Liver (tissue), 2 donors: ENCODE measurements at regions not wholly inside any gene's neighbourhood (a gene's known extent, or its start where the extent isn't known, plus 50 kb on each side); places are given as distances from the start of the nearest gene placed in this dataset.

ENCODE experiments used
- TF ChIP-seq, protein P1 (sequence below): IDR thresholded peaks from 2 replicates; pipeline ENCODE4 v1.6.1; 2016; ENCODE audit warnings: antibody characterized with exemption
- TF ChIP-seq, protein P2 (sequence below): fragments of 150-350 bp; IDR thresholded peaks from 2 replicates; pipeline ENCODE4 v1.5.1; 2017; ENCODE audit warnings: improper control_type of control experiment, low read depth, low read length; ENCODE audit not compliant: missing input control
- donor health status: healthy.

DNA sequence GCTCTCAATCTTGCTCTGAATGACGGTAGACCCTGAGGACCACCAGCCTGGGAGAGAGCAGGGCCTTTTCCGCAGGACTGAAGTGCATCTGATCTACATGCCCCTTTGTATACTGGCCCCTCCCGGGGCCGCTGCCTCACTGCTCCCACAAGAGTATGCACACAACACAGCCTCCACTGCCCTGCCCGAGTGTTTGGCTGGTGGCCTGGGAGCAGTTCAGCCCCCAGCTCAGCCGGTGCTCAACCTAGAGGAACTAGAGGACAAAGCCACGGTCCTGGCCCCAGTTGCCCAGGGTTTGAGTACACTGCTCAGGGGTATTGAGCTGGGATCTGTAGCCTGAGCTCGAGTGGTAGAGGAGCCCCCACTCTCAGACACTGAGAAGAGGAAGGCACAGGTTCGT lies 118.9 kb upstream of the CAB39 start:
- TF ChIP-seq, protein P1, sequence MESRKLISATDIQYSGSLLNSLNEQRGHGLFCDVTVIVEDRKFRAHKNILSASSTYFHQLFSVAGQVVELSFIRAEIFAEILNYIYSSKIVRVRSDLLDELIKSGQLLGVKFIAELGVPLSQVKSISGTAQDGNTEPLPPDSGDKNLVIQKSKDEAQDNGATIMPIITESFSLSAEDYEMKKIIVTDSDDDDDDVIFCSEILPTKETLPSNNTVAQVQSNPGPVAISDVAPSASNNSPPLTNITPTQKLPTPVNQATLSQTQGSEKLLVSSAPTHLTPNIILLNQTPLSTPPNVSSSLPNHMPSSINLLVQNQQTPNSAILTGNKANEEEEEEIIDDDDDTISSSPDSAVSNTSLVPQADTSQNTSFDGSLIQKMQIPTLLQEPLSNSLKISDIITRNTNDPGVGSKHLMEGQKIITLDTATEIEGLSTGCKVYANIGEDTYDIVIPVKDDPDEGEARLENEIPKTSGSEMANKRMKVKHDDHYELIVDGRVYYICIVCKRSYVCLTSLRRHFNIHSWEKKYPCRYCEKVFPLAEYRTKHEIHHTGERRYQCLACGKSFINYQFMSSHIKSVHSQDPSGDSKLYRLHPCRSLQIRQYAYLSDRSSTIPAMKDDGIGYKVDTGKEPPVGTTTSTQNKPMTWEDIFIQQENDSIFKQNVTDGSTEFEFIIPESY: no peak
- TF ChIP-seq, protein P2, sequence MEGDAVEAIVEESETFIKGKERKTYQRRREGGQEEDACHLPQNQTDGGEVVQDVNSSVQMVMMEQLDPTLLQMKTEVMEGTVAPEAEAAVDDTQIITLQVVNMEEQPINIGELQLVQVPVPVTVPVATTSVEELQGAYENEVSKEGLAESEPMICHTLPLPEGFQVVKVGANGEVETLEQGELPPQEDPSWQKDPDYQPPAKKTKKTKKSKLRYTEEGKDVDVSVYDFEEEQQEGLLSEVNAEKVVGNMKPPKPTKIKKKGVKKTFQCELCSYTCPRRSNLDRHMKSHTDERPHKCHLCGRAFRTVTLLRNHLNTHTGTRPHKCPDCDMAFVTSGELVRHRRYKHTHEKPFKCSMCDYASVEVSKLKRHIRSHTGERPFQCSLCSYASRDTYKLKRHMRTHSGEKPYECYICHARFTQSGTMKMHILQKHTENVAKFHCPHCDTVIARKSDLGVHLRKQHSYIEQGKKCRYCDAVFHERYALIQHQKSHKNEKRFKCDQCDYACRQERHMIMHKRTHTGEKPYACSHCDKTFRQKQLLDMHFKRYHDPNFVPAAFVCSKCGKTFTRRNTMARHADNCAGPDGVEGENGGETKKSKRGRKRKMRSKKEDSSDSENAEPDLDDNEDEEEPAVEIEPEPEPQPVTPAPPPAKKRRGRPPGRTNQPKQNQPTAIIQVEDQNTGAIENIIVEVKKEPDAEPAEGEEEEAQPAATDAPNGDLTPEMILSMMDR: no peak
